H1 (cell line): ENCODE measurements at regions not wholly inside any gene's neighbourhood (a gene's known extent, or its start where the extent isn't known, plus 50 kb on each side); places are given as distances from the start of the nearest gene placed in this dataset.

ENCODE experiments used
- CTCF ChIA-PET: fragments of 300-600 bp; sonication (Branson Sonifier 250); formaldehyde crosslinking; loops from one replicate; lab custom pipeline; 2021; ENCODE audit not compliant: partially characterized antibody; lab: Charles Lee
- POLR2A ChIA-PET: fragments of 300-600 bp; sonication (Branson Sonifier 250); formaldehyde crosslinking; loops from one replicate; lab custom pipeline; 2021; ENCODE audit warnings: inconsistent platforms; ENCODE audit not compliant: partially characterized antibody; lab: Charles Lee
- DNase-seq, 2 experiments: peaks; one replicate each; pipeline versions ENCODE4 v3.0.0 to v3.0.0-alpha.2; 2010 to 2022; ENCODE audit warnings: low spot score in 2 of 2, low read depth in 1 of 2, mixed read lengths in 1 of 2
- FAIRE-seq: peaks from 2 replicates; lab custom pipeline; 2011; peaks lifted over from hg19 to GRCh38; lab: Jason Lieb, UNC
- H2AFZ ChIP-seq: 2 replicates; pipeline ENCODE4 v1.8.1; 2012; ENCODE audit warnings: low read length, inconsistent platforms
- H2AK5ac ChIP-seq: 2 replicates; pipeline ENCODE4 v1.6.1; 2013; ENCODE audit warnings: low read depth, low read length
- H2BK120ac ChIP-seq: replicated peaks from 2 replicates; pipeline ENCODE3; 2013; ENCODE audit warnings: low read depth, low read length, inconsistent platforms
- H2BK12ac ChIP-seq: 2 replicates; pipeline ENCODE4 v1.6.1; 2013; ENCODE audit warnings: low read depth, low read length
- H2BK15ac ChIP-seq: 2 replicates; pipeline ENCODE4 v1.6.1; 2013; ENCODE audit warnings: low read length
- H2BK20ac ChIP-seq: 2 replicates; pipeline ENCODE4 v1.6.1; 2013; ENCODE audit warnings: low read length
- H2BK5ac ChIP-seq: 2 replicates; pipeline ENCODE4 v1.6.1; 2013; ENCODE audit warnings: low read depth, low read length
- H3K14ac ChIP-seq: 2 replicates; pipeline ENCODE4 v1.6.1; 2013; ENCODE audit warnings: inconsistent platforms; ENCODE audit not compliant: insufficient read length
- H3K18ac ChIP-seq: 2 replicates; pipeline ENCODE4 v1.6.1; 2013; ENCODE audit warnings: low read length; ENCODE audit errors: extremely low read depth
- H3K23ac ChIP-seq: 2 replicates; pipeline ENCODE4 v1.6.1; 2013; ENCODE audit warnings: inconsistent platforms; ENCODE audit not compliant: insufficient read length
- H3K23me2 ChIP-seq: 2 replicates; pipeline ENCODE4 v1.6.1; 2013; ENCODE audit warnings: low read depth, low read length
- H3K27ac ChIP-seq: 2 replicates; pipeline ENCODE4 v1.6.1; 2011; ENCODE audit warnings: low read depth, low read length, inconsistent platforms
- H3K27me3 ChIP-seq, 4 experiments: replicated peaks in 1 of 4; 1 replicate in 1 of 4; 2 replicates in 3 of 4; pipeline versions ENCODE4 v1.6.1 to v1.8.1; 2011 to 2013; ENCODE audit warnings: low read length in 3 of 4, mild to moderate bottlenecking in 3 of 4, inconsistent platforms in 2 of 4, mixed read lengths in 2 of 4, moderate library complexity in 1 of 4; ENCODE audit not compliant: control insufficient read depth in 3 of 4, insufficient read depth in 3 of 4; ENCODE audit errors: extremely low read depth in 1 of 4
- H3K36me3 ChIP-seq, 4 experiments: 2 replicates each; pipeline versions ENCODE4 v1.6.1 to v1.8.1; 2011 to 2013; ENCODE audit warnings: mild to moderate bottlenecking in 4 of 4, low read length in 3 of 4, moderate library complexity in 2 of 4, control low read depth in 1 of 4, inconsistent platforms in 1 of 4; ENCODE audit not compliant: insufficient read depth in 4 of 4, control insufficient read depth in 2 of 4
- H3K4ac ChIP-seq: replicated peaks from 2 replicates; pipeline ENCODE3; 2013; ENCODE audit warnings: low read length, low read depth, mixed read lengths, inconsistent platforms; ENCODE audit not compliant: insufficient read length
- H3K4me1 ChIP-seq, 4 experiments: replicated peaks in 1 of 4; 1 replicate in 1 of 4; 2 replicates in 3 of 4; pipeline versions ENCODE4 v1.6.1 to v1.8.1; 2011 to 2013; ENCODE audit warnings: low read length in 3 of 4, inconsistent platforms in 2 of 4, mixed read lengths in 1 of 4; ENCODE audit not compliant: insufficient read depth in 4 of 4, control insufficient read depth in 3 of 4
- H3K4me2 ChIP-seq, 2 experiments: 2 replicates each; pipeline versions ENCODE4 v1.6.1 to v1.8.1; 2011 to 2013; ENCODE audit warnings: low read depth in 2 of 2, low read length in 2 of 2, control low read depth in 1 of 2, inconsistent platforms in 1 of 2, mild to moderate bottlenecking in 1 of 2; ENCODE audit not compliant: insufficient read depth in 1 of 2
- H3K4me3 ChIP-seq, 4 experiments: fragments of 200-600, 300-600 bp in 1 of 4; sonication (generic), shearing (Covaris generic), sonication (Bioruptor Twin) in 1 of 4; 2 replicates each; pipeline versions ENCODE4 v1.5.1 to v1.8.1; 2011 to 2016; ENCODE audit warnings: low read length in 4 of 4, low read depth in 3 of 4, control low read depth in 2 of 4, inconsistent platforms in 2 of 4, mild to moderate bottlenecking in 2 of 4, mixed read lengths in 1 of 4, moderate library complexity in 1 of 4; ENCODE audit not compliant: insufficient read depth in 2 of 4; ENCODE audit errors: extremely low read depth in 1 of 4
- H3K56ac ChIP-seq: replicated peaks from 2 replicates; pipeline ENCODE3; 2013; ENCODE audit warnings: low read depth, mild to moderate bottlenecking, mixed read lengths, low read length, inconsistent platforms; ENCODE audit not compliant: insufficient read length
- H3K79me1 ChIP-seq: 2 replicates; pipeline ENCODE4 v1.6.1; 2013; ENCODE audit warnings: low read depth, low read length, control low read depth
- H3K79me2 ChIP-seq, 2 experiments: 2 replicates each; pipeline versions ENCODE4 v1.6.1 to v1.8.1; 2012 to 2013; ENCODE audit warnings: low read length in 2 of 2, mild to moderate bottlenecking in 2 of 2, inconsistent platforms in 1 of 2; ENCODE audit not compliant: insufficient read depth in 2 of 2, control insufficient read depth in 1 of 2
- H3K9ac ChIP-seq, 4 experiments: replicated peaks in 1 of 4; 1 replicate in 1 of 4; 2 replicates in 3 of 4; pipeline versions ENCODE4 v1.6.1 to v1.8.1; 2011 to 2013; ENCODE audit warnings: low read depth in 3 of 4, low read length in 3 of 4, control low read depth in 2 of 4, mild to moderate bottlenecking in 2 of 4, moderate library complexity in 2 of 4, inconsistent platforms in 1 of 4; ENCODE audit errors: extremely low read depth in 1 of 4
- H3K9me3 ChIP-seq, 2 experiments: 2 replicates each; pipeline versions ENCODE4 v1.6.1 to v1.8.1; 2012 to 2013; ENCODE audit warnings: mild to moderate bottlenecking in 2 of 2, moderate library complexity in 2 of 2, control low read depth in 1 of 2, inconsistent platforms in 1 of 2, low read depth in 1 of 2, low read length in 1 of 2, mixed read lengths in 1 of 2; ENCODE audit not compliant: insufficient read depth in 2 of 2
- H4K20me1 ChIP-seq, 2 experiments: replicated peaks in 1 of 2; 2 replicates each; pipeline versions ENCODE3 to v1.8.1; 2011 to 2013; ENCODE audit warnings: inconsistent platforms in 2 of 2, low read length in 2 of 2, mild to moderate bottlenecking in 1 of 2; ENCODE audit not compliant: insufficient read depth in 2 of 2, control insufficient read depth in 1 of 2
- H4K5ac ChIP-seq: 2 replicates; pipeline ENCODE4 v1.6.1; 2013; ENCODE audit warnings: low read length, low read depth, mixed read lengths, inconsistent platforms; ENCODE audit not compliant: insufficient read length
- H4K8ac ChIP-seq: 2 replicates; pipeline ENCODE4 v1.8.0; 2013; ENCODE audit warnings: mild to moderate bottlenecking, moderate library complexity, low read length, inconsistent platforms; ENCODE audit not compliant: insufficient read depth; ENCODE audit errors: extremely low read depth
- H4K91ac ChIP-seq: replicated peaks from 2 replicates; pipeline ENCODE3; 2013; ENCODE audit warnings: low read length, mixed read lengths, inconsistent platforms; ENCODE audit not compliant: insufficient read length
- KDM1A ChIP-seq: fragments of 200-600, 300-600 bp; sonication (generic); IDR thresholded peaks from 2 replicates; pipeline ENCODE4 v1.7.1; 2016; ENCODE audit warnings: mild to moderate bottlenecking, low read length, borderline replicate concordance
- TBP ChIP-seq: IDR thresholded peaks from 2 replicates; pipeline ENCODE4 v1.6.1; 2011; ENCODE audit warnings: low read depth, low read length, improper control_type of control experiment
- WGBS, 2 experiments: shearing (Covaris generic) in 1 of 2; methylation state at CpG; one replicate each; pipeline versions ENCODE4 v1.1.6 to v1.1.7; 2013 to 2015; ENCODE audit warnings: low lambda C conversion rate in 2 of 2, mixed read lengths in 2 of 2, inconsistent platforms in 1 of 2, low coverage in 1 of 2, missing lambda C conversion rate in 1 of 2; ENCODE audit not compliant: insufficient replicate concordance in 2 of 2, insufficient coverage in 1 of 2, insufficient read length in 1 of 2; ENCODE audit errors: extremely low coverage in 1 of 2, missing lambda C conversion rate in 1 of 2; 5-methylcytosine and 5-hydroxymethylcytosine counted together

- TF ChIP-seq TBP (no peak), KDM1A (peak; percentile 77)
- TF ChIP-seq, all 59 proteins: peak for 1
- no peak overlapping the region for H3K18ac ChIP-seq
- no peak overlapping the region for H2BK120ac ChIP-seq
- no peak overlapping the region for H3K27ac ChIP-seq
- H3K9ac ChIP-seq, result no peak overlapping the region
- no peak overlapping the region for H4K8ac ChIP-seq
- no peaks in the 10 kb centered on the region for H4K20me1 ChIP-seq
- CTCF ChIA-PET, result no interaction called here
- H2BK15ac ChIP-seq, result no peak overlapping the region
- POLR2A ChIA-PET, result no interaction called here
- no peak overlapping the region for H4K5ac ChIP-seq
- H3K79me2 ChIP-seq, result no peaks in the 10 kb centered on the region
- WGBS, 2 experiments, result 84% methylated on average over 2 of the region's 2 CpGs; no CpG with 5 or more reads in 1 of the 2 experiments
- H3K36me3 ChIP-seq, result no peaks in the 10 kb centered on the region; a peak in 1 of 8 replicates
- DNase-seq, result no peak
- no peak overlapping the region for H2BK20ac ChIP-seq
- H2AK5ac ChIP-seq, result no peak overlapping the region
- no peak overlapping the region for H3K56ac ChIP-seq
- no peak overlapping the region for H3K14ac ChIP-seq
- no peak overlapping the region for H4K91ac ChIP-seq
- H2AFZ ChIP-seq, result no peak overlapping the region
- H3K23ac ChIP-seq, result no peak overlapping the region
- no peak overlapping the region for H3K4me3 ChIP-seq
- H2BK5ac ChIP-seq, result no peak overlapping the region
- no peaks in the 10 kb centered on the region for H3K79me1 ChIP-seq
- H3K9me3 ChIP-seq, result no peaks in the 10 kb centered on the region
- peaks cover 0 to 11% (median 6%) of the 10 kb centered on the region in 4 experiments; a peak in 4 of 7 replicates for H3K4me1 ChIP-seq
- H3K4ac ChIP-seq, result no peak overlapping the region
- peaks cover 0 to 1% (median 0%) of the 10 kb centered on the region in 4 experiments; a peak in 1 of 7 replicates for H3K27me3 ChIP-seq
- FAIRE-seq, result no peak
- H3K4me2 ChIP-seq, result no peak overlapping the region
- no peak overlapping the region for H2BK12ac ChIP-seq
- no peaks in the 10 kb centered on the region for H3K23me2 ChIP-seq
Observed at GRCh38 chr3:112773-113172, 83.8 kb upstream of the CHL1 start.
